ENCODE measurements at regions not wholly inside any gene's neighbourhood (a gene's known extent, or its start where the extent isn't known, plus 50 kb on each side); places are given as distances from the start of the nearest gene placed in this dataset.

- TF ChIP-seq CTCF (IDR thresholded peaks at IDR 0.05 in 4 of 5, conservative IDR thresholded peaks at IDR 0.05 in 1 of 5): peak in 3 of 5 experiments; percentile 20 to 32 (median 31)
- no peak for TF ChIP-seq POLR2A (IDR thresholded peaks at IDR 0.05)
These were observed 266.8 kb upstream of the CXCR4 start for GRCh38 chr2:136384531-136385303.
